GM12878 (cell line): ENCODE measurements at regions not wholly inside any gene's neighbourhood (a gene's known extent, or its start where the extent isn't known, plus 50 kb on each side); places are given as distances from the start of the nearest gene placed in this dataset.

Experiments used
- ATAC-seq: fragments of 200-7000 bp; cut with Tn5 transposase; 3 replicates; pipeline ENCODE4 v1.9.1; 2020; ENCODE audit warnings: mild to moderate bottlenecking, moderate library complexity
- BruUV-seq: library from RNA; stranded (reverse); fragments of 400-500 nt; replicated peaks from 2 replicates; lab custom pipeline; 2021; lab: Mats Ljungman, UMichigan
- CTCF ChIA-PET: fragments of 300-600 bp; sonication (Branson Sonifier 250); formaldehyde crosslinking; extraction: SDS; loops from one replicate; lab custom pipeline; 2021; ENCODE audit warnings: inconsistent platforms; lab: Yijun Ruan, JAX
- POLR2A ChIA-PET: fragments of 350-600 bp; formaldehyde crosslinking; extraction: SDS; loops from one replicate; lab custom pipeline; 2021; ENCODE audit warnings: inconsistent platforms; lab: Charles Lee
- RAD21 ChIA-PET: fragments of 300-600 bp; sonication (Branson Sonifier 250); formaldehyde crosslinking; loops from one replicate; lab custom pipeline; 2023; ENCODE audit warnings: antibody characterized with exemption; ENCODE audit not compliant: unreplicated experiment; lab: Charles Lee
- SMC1A ChIA-PET: fragments of 300-600 bp; sonication (Branson Sonifier 250); formaldehyde crosslinking; loops from one replicate; lab custom pipeline; 2023; ENCODE audit not compliant: unreplicated experiment, uncharacterized antibody; lab: Charles Lee
- DNase-seq: peaks from one replicate; pipeline ENCODE4 v3.0.0-alpha.2; 2011; ENCODE audit warnings: low read depth, low spot score
- FAIRE-seq: peaks from 3 replicates; lab custom pipeline; 2011; peaks lifted over from hg19 to GRCh38; lab: Jason Lieb, UNC
- H2AFZ ChIP-seq: 2 replicates; pipeline ENCODE4 v1.6.0; 2011; ENCODE audit warnings: low read depth, low read length, control low read depth; ENCODE audit not compliant: control insufficient read depth
- H3K27ac ChIP-seq: 2 replicates; pipeline ENCODE4 v1.5.1; 2011; ENCODE audit warnings: control low read depth; ENCODE audit not compliant: control insufficient read depth, insufficient read depth
- H3K27me3 ChIP-seq, 2 experiments: replicated peaks in 1 of 2; 2 replicates each; pipeline versions ENCODE4 v1.6.0 to v1.6.1; 2011; ENCODE audit warnings: low read length in 1 of 2; ENCODE audit not compliant: control insufficient read depth in 2 of 2, insufficient read depth in 2 of 2
- H3K36me3 ChIP-seq, 2 experiments: 2 replicates each; pipeline ENCODE4 v1.5.1; 2011; ENCODE audit warnings: low read length in 1 of 2; ENCODE audit not compliant: control insufficient read depth in 2 of 2, insufficient read depth in 2 of 2
- H3K4me1 ChIP-seq: 2 replicates; pipeline ENCODE4 v1.6.1; 2011; ENCODE audit warnings: mild to moderate bottlenecking, low read length, moderate library complexity, mixed read lengths; ENCODE audit not compliant: control insufficient read depth, insufficient read depth
- H3K4me2 ChIP-seq: 2 replicates; pipeline ENCODE4 v1.6.0; 2011; ENCODE audit warnings: control low read depth; ENCODE audit not compliant: control insufficient read depth, insufficient read depth
- H3K4me3 ChIP-seq: fragments of 200-600 bp; sonication (generic); 2 replicates; pipeline ENCODE4 v1.5.1; 2016
- H3K79me2 ChIP-seq: 2 replicates; pipeline ENCODE4 v1.6.0; 2011; ENCODE audit warnings: low read length; ENCODE audit not compliant: control insufficient read depth, insufficient read depth
- H3K9ac ChIP-seq: 2 replicates; pipeline ENCODE4 v1.8.0; 2011; ENCODE audit warnings: low read length, control low read depth, mixed read lengths; ENCODE audit not compliant: control insufficient read depth, insufficient read depth
- H3K9me3 ChIP-seq: replicated peaks from 3 replicates; pipeline ENCODE4 v1.5.1; 2011; ENCODE audit warnings: mild to moderate bottlenecking, low read length; ENCODE audit not compliant: control insufficient read depth, insufficient read depth
- H4K20me1 ChIP-seq: 2 replicates; pipeline ENCODE4 v1.6.0; 2011; ENCODE audit not compliant: control insufficient read depth, insufficient read depth
- ATF7 ChIP-seq: fragments of 450-650 bp; IDR thresholded peaks from 2 replicates; pipeline ENCODE4 v1.6.1; 2016; ENCODE audit warnings: low read depth, mild to moderate bottlenecking
- ETV6 ChIP-seq, 2 experiments: fragments of 450-650 bp in 1 of 2; IDR thresholded peaks in 1 of 2; conservative IDR thresholded peaks in 1 of 2; 2 replicates each; pipeline ENCODE4 v1.6.1; 2014; ENCODE audit warnings: antibody characterized with exemption in 1 of 2, borderline replicate concordance in 1 of 2, low read depth in 1 of 2, mild to moderate bottlenecking in 1 of 2, moderate library complexity in 1 of 2
- NKRF ChIP-seq: fragments of 450-650 bp; conservative IDR thresholded peaks from 2 replicates; pipeline ENCODE4 v1.6.1; 2017; ENCODE audit warnings: mild to moderate bottlenecking, moderate library complexity
- PBX3 ChIP-seq: IDR thresholded peaks from 2 replicates; pipeline ENCODE4 v1.6.1; 2011; ENCODE audit warnings: mild to moderate bottlenecking, low read depth, low read length, moderate library complexity; ENCODE audit not compliant: insufficient replicate concordance
- SPI1 ChIP-seq: IDR thresholded peaks from 2 replicates; pipeline ENCODE4 v1.6.1; 2011; ENCODE audit warnings: low read depth, mild to moderate bottlenecking, low read length, moderate library complexity, borderline replicate concordance; ENCODE audit not compliant: insufficient read depth
- WGBS: methylation state at CpG from one replicate; pipeline ENCODE4 v1.1.6; 2016; ENCODE audit warnings: low lambda C conversion rate; ENCODE audit not compliant: insufficient replicate concordance, insufficient coverage; ENCODE audit errors: missing lambda C conversion rate; 5-methylcytosine and 5-hydroxymethylcytosine counted together
- in situ Hi-C: fragments of 300-500 bp; cut with MboI; formaldehyde crosslinking; loops from 9 replicates; pipeline ENCODE4 v1.14.3; 2018; ENCODE audit warnings: mixed read lengths
- intact Hi-C: fragments of 100-400 bp; cut with micrococcal nuclease; formaldehyde crosslinking; loops from one replicate; pipeline ENCODE4 v1.14.2; 2022; ENCODE audit not compliant: unreplicated experiment

- TF ChIP-seq NKRF (no peak), SPI1 (peak; percentile 83; the same call in 1 of the 2 replicates), ATF7 (peak; percentile 46; the same call in 1 of the 2 replicates), ETV6 (conservative IDR thresholded peaks at IDR 0.05 in 1 of 2, IDR thresholded peaks at IDR 0.05 in 1 of 2; ENCODE audit: borderline replicate concordance in 1 of 2, low read depth in 1 of 2) (peak in 1 of 2 experiments; percentile 50; a peak in 1 of 4 replicates)
Observed at GRCh38 chr15:95446854-95447253, 883.6 kb upstream of the NR2F2 start (continued).

GRCh38 chr15:95447486-95447885, 883.0 kb upstream of the NR2F2 start:
- BruUV-seq: no TSS peak
- POLR2A ChIA-PET: no interaction called here
- Histone ChIP-seq H3K4me3 (no peak overlapping the region), H3K9me3 (no peaks in the 10 kb centered on the region; the same call in 2 of the 3 replicates)
- TF ChIP-seq PBX3: no peak
- TF ChIP-seq, all 136 proteins: peak for 0
- RAD21 ChIA-PET: no interaction called here
- no peaks in the 10 kb centered on the region for H3K36me3 ChIP-seq
- H3K4me1 ChIP-seq: no peaks in the 10 kb centered on the region
- in situ Hi-C loops: no loop called here
- no peak overlapping the region for H3K9ac ChIP-seq
- no peak overlapping the region for H3K4me2 ChIP-seq
- CTCF ChIA-PET: interaction anchor here (0.6 to 2.1 kb wide), 3 partner anchors 14 to 38 kb away, joined by 3 to 5 read pairs (median 3); no protein-coding TSS in a partner anchor
- no peaks in the 10 kb centered on the region for H3K79me2 ChIP-seq
- WGBS: 76% methylated on average over 4 of the region's 4 CpGs
- H3K27me3 ChIP-seq: no peaks in the 10 kb centered on the region
- H2AFZ ChIP-seq: no peak overlapping the region
- no peak overlapping the region for H3K27ac ChIP-seq
- SMC1A ChIA-PET: interaction anchor here (0.7 to 3.4 kb wide), 9 partner anchors 9 to 805 kb away, joined by 3 to 12 read pairs (median 5); no protein-coding TSS in a partner anchor
- ATAC-seq: no peak
- no peak for FAIRE-seq
- intact Hi-C loops: no loop called here
- DNase-seq: no peak
- H4K20me1 ChIP-seq: no peaks in the 10 kb centered on the region
